ENCODE measurements at regions not wholly inside any gene's neighbourhood (a gene's known extent, or its start where the extent isn't known, plus 50 kb on each side); places are given as distances from the start of the nearest gene placed in this dataset.

- TF ChIP-seq CTCF (IDR thresholded peaks at IDR 0.05 in 4 of 5, conservative IDR thresholded peaks at IDR 0.05 in 1 of 5) (no peak), POLR2A (IDR thresholded peaks at IDR 0.05) (no peak)
These were observed 612.7 kb downstream of the EPHA4 start for GRCh38 chr2:220959391-220959802.

All from gastrocnemius medialis (tissue), 4 donors.